HG03159 (cell line): ENCODE measurements at regions not wholly inside any gene's neighbourhood (a gene's known extent, or its start where the extent isn't known, plus 50 kb on each side); places are given as distances from the start of the nearest gene placed in this dataset.
A peak's percentile ranks its signal among the peaks of the same experiment; 100 is the strongest.
"Not testable (repeated sequence)": the region's sequence is repeated elsewhere in the genome, so short reads cannot be mapped to it uniquely, and the experiment has no call there.

Experiments used
- ATAC-seq: cut with Tn5 transposase; IDR thresholded peaks from one replicate; pipeline ENCODE4 v1.9.1; 2021; ENCODE audit warnings: mild to moderate bottlenecking, moderate library complexity; ENCODE audit not compliant: unreplicated experiment

- no peak for ATAC-seq
These were observed 53.6 kb upstream of the RPRM start for GRCh38 chr2:153532140-153532539.

- not testable (repeated sequence) for ATAC-seq
These were observed 55.2 kb upstream of the RPRM start for GRCh38 chr2:153533803-153534202.

GRCh38 chr2:153534590-153534989 lies 56.0 kb upstream of the RPRM start:
- ATAC-seq, result not testable (repeated sequence)

- ATAC-seq, result no peak
These were observed 57.6 kb upstream of the RPRM start for GRCh38 chr2:153536115-153536514.

GRCh38 chr2:153538102-153538501 lies 59.5 kb upstream of the RPRM start:
- ATAC-seq, result not testable (repeated sequence)

GRCh38 chr2:153543635-153544071 lies 65.1 kb upstream of the RPRM start:
- ATAC-seq, result peak; percentile 62

- ATAC-seq, result no peak
These were observed 67.8 kb upstream of the RPRM start for GRCh38 chr2:153546358-153546757.

GRCh38 chr2:153548536-153548935 lies 70.0 kb upstream of the RPRM start:
- ATAC-seq, result no peak

- ATAC-seq, result no peak
These were observed 73.1 kb upstream of the RPRM start for GRCh38 chr2:153551698-153552097.

- ATAC-seq, result no peak
These were observed 78.6 kb upstream of the RPRM start for GRCh38 chr2:153557211-153557610.

- ATAC-seq, result no peak
These were observed 79.2 kb upstream of the RPRM start for GRCh38 chr2:153557714-153558113.

GRCh38 chr2:153558247-153558646 lies 79.7 kb upstream of the RPRM start:
- no peak for ATAC-seq

GRCh38 chr2:153567367-153567766 lies 88.8 kb upstream of the RPRM start:
- ATAC-seq, result no peak

- no peak for ATAC-seq
These were observed 89.5 kb upstream of the RPRM start for GRCh38 chr2:153568105-153568504.

- peak; percentile 66 for ATAC-seq
These were observed 96.8 kb upstream of the RPRM start for GRCh38 chr2:153575171-153575853.

- no peak for ATAC-seq
These were observed 105.7 kb upstream of the RPRM start for GRCh38 chr2:153584244-153584643.

GRCh38 chr2:153588408-153588807 lies 109.8 kb upstream of the RPRM start:
- no peak for ATAC-seq

GRCh38 chr2:153589586-153589985 lies 111.0 kb upstream of the RPRM start:
- ATAC-seq, result no peak

GRCh38 chr2:153593086-153593485 lies 114.5 kb upstream of the RPRM start:
- not testable (repeated sequence) for ATAC-seq

GRCh38 chr2:153595939-153596338 lies 117.4 kb upstream of the RPRM start:
- ATAC-seq, result no peak

GRCh38 chr2:153601812-153602211 lies 123.2 kb upstream of the RPRM start:
- ATAC-seq, result no peak

- ATAC-seq, result no peak
These were observed 125.6 kb upstream of the RPRM start for GRCh38 chr2:153604133-153604532.

GRCh38 chr2:153606623-153607022 lies 128.1 kb upstream of the RPRM start:
- no peak for ATAC-seq
